GM12891 (cell line): ENCODE measurements at regions not wholly inside any gene's neighbourhood (a gene's known extent, or its start where the extent isn't known, plus 50 kb on each side); places are given as distances from the start of the nearest gene placed in this dataset.

Source experiments
- POLR2A ChIP-seq: IDR thresholded peaks from 2 replicates; pipeline ENCODE4 v1.6.1; 2011; ENCODE audit warnings: low read depth, low read length, control low read depth
- POLR2AphosphoS5 ChIP-seq: IDR thresholded peaks from 2 replicates; pipeline ENCODE4 v1.6.1; 2011; ENCODE audit warnings: low read depth, low read length, control low read depth
- SPI1 ChIP-seq: IDR thresholded peaks from 2 replicates; pipeline ENCODE4 v1.6.1; 2011; ENCODE audit warnings: low read depth, low read length, control low read depth
- TAF1 ChIP-seq: IDR thresholded peaks from 2 replicates; pipeline ENCODE4 v1.6.1; 2011; ENCODE audit warnings: low read depth, low read length, control low read depth

DNA sequence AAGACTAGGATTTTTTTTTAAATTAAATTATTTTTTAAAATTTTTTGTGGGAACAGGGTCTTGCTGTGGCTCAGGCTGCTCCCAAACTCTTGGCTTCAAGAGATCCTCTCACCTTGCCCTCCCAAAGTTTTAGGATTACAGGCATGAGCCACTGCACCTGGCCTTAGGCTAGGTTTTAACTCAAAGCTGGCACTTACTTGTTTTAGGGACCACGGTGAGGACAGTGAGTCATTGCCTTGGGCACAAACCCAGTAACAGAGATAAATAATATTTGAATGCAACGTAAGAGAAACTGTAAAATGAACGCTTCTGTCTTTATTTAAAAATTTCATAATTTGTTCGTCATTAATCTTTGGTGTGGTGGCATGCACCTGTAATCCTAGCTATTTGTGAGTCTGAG is 96.6 kb downstream of the GATA3 start:
- TF ChIP-seq POLR2A (no peak), POLR2AphosphoS5 (no peak), SPI1 (no peak), TAF1 (no peak)
